ENCODE measurements at regions not wholly inside any gene's neighbourhood (a gene's known extent, or its start where the extent isn't known, plus 50 kb on each side); places are given as distances from the start of the nearest gene placed in this dataset.
A peak's percentile ranks its signal among the peaks of the same experiment; 100 is the strongest.
"Not testable (repeated sequence)": the region's sequence is repeated elsewhere in the genome, so short reads cannot be mapped to it uniquely, and the experiment has no call there.

- DNase-seq (ENCODE audit: low read depth in 2 of 3, low spot score in 2 of 3), result no peak
These were observed 1465.7 kb upstream of the DIAPH2 start for GRCh38 chrX:95218976-95219375.

GRCh38 chrX:95248386-95248785, 1436.3 kb upstream of the DIAPH2 start:
- no peak for DNase-seq (ENCODE audit: low read depth in 2 of 3, low spot score in 2 of 3)

- DNase-seq (ENCODE audit: low read depth in 2 of 3, low spot score in 2 of 3), result no peak
These were observed 1394.2 kb upstream of the DIAPH2 start for GRCh38 chrX:95290455-95290854.

DNA sequence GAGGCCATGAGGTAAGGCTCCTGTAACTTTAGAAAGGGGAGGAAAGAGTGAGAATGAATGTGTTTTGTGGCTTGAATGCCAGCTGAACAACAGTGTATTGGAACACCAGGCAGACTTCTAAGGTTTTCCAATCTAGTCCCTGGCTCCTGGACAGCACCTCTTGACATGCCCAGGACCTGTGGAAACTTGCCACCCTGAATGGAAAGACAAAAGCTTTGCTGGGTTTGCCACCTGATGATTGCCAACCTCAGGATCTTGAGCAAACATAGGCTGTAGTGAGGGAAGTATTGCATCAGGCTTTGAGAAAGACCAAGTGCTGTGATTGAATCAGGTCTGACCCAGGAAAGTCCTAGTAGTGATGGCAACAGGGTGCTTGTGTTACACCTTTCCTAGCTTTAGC, 1393.1 kb upstream of the DIAPH2 start:
- DNase-seq (ENCODE audit: low read depth in 2 of 3, low spot score in 2 of 3), result no peak

- DNase-seq (ENCODE audit: low read depth in 2 of 3, low spot score in 2 of 3), result peak in 1 of 3 donors; percentile 0
These were observed 1365.8 kb upstream of the DIAPH2 start for GRCh38 chrX:95318882-95319281.

DNA sequence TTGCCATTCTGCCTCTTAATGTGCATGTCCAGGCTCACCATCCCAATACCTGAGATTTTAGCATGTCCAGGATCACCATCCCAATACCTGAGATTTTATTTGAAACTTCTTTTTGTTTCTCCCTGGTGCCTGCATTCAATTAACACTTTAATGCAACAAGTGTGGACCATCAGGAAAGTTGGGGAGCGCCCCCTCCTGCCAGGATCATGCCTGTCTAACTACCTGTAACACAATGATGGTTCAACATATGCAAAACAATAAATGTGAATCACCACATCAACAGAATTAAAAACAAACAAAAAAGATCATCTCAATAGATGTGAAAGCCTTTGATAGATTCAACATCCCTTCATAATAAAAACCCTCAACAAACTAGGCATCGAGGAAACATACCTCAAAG, 1359.5 kb upstream of the DIAPH2 start:
- DNase-seq (ENCODE audit: low read depth in 2 of 3, low spot score in 2 of 3), result no peak

DNA sequence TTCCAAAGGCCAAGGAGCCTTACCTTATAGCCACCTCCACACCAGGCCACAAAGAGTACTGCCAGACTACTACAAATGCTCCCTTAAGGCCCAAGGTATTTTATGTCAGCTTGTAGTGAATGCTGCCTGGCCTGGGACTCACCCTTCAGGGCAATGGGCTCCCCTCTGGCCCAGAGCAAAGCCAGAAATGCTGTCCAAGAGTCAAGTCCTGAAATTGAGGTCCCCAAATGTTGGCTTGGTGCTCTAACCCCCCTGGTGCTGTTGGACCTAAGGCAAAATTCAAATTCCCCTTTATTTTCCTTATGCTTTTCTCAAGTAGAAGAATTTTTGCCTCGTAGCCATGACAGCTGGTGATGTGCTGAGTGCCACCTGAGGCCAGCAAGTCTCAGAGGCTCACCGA, 1354.3 kb upstream of the DIAPH2 start:
- DNase-seq (ENCODE audit: low read depth in 2 of 3, low spot score in 2 of 3), result no peak

- DNase-seq (ENCODE audit: low read depth in 2 of 3, low spot score in 2 of 3), result no peak
These were observed 1352.1 kb upstream of the DIAPH2 start for GRCh38 chrX:95332530-95332929.

DNA sequence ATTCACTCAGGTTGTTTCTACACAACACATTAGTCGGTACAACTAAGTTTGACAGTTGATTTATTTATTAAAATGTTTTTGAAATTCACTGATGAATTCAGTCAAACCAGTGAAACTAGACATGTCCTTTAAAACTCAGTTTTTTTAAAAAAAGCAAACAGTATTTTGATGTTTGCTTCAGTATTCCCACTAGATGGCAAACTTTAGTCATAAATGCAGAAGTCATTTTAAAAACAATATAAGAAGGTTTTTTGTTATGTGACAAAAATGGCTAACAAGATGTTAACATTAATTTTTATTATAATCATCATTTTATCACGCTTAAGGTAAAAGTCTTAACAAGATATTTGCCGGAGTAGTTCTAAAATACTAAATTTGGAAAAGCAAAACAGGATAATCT, 1337.8 kb upstream of the DIAPH2 start:
- DNase-seq (ENCODE audit: low read depth in 2 of 3, low spot score in 2 of 3), result peak in 2 of 3 donors; percentile 0

- no peak for DNase-seq (ENCODE audit: low read depth in 2 of 3, low spot score in 2 of 3)
These were observed 1333.7 kb upstream of the DIAPH2 start for GRCh38 chrX:95350774-95351488.

- no peak for DNase-seq (ENCODE audit: low read depth in 2 of 3, low spot score in 2 of 3)
These were observed 1317.4 kb upstream of the DIAPH2 start for GRCh38 chrX:95367286-95367685.

DNA sequence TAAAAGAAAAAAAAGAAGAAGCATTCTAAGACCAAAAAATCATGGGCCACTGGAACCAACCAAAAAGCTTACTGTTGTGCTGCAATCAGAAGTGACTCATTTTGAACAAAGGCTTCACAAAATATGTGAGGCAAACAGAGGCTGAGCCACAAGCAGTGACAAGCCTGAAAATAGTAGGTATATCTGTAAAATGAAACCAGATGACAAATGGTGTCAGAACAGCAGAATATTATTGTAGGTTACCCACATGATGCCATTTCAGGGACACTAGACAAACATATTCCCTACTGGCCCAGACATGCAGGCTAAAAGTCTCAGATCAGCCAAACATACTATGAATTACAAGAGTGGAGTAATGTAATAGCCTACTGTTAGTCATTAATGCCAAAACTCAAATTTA, 1301.8 kb upstream of the DIAPH2 start:
- DNase-seq (ENCODE audit: low read depth in 2 of 3, low spot score in 2 of 3), result no peak

DNA sequence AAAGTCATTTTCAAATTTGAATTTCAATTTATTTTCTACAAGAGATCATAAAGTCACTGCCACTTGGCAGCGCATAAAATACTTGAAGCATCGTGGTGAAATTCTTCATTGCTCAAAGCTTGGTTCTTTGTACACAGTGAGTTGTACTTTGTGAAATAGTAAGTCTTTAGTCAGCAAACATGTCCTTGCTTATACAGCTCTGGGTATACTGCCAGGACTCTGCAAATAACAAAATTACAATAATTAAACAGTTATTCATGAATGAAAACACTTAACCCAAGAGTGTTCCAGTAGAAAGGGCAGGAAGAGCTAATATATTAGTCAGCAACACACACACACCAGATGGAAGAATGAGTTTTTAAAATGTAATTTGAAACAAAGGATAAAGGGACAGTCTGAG, 1300.9 kb upstream of the DIAPH2 start:
- no peak for DNase-seq (ENCODE audit: low read depth in 2 of 3, low spot score in 2 of 3)

DNA sequence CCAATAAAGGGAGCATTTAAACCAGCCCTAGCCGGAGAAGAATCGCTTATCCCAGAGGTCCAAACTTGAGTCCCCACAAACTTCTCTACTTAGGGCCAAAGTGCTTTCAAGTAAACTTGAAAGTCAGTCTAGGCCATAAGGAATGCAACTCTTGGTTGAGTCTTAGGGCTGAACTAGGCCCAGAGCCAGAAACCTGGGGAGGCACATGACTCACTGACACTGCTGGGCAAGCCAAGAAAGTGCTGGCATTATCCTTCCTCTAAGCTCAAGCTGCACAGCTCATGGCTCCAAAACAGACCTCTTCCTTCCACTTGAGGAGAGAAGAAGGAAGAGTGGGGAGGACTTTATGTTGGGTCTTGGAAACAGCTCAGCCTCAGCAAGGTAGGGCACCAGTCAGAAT, 1257.3 kb upstream of the DIAPH2 start:
- no peak for DNase-seq (ENCODE audit: low read depth in 2 of 3, low spot score in 2 of 3)

DNA sequence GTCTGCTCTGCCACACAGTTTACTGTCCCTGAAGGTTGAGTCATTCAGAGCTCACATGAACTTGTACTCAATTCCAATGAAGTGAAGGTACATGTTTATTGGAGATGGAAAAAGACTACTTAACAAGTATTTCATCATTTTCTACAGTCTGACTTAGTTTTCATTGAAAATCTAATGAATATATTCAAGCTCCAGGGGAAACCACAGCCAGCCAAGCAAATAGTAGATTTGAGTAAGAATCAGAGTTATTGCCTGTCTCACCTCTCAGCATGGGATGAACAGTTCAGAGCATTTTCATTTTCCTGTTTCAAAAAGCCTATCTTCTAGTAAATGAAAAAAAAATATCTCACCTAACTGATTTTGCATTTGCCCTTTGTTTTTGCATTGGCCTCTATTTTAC, 1249.4 kb upstream of the DIAPH2 start:
- no peak for DNase-seq (ENCODE audit: low read depth in 2 of 3, low spot score in 2 of 3)

GRCh38 chrX:95441836-95442235, 1242.8 kb upstream of the DIAPH2 start:
- DNase-seq (ENCODE audit: low read depth in 2 of 3, low spot score in 2 of 3), result no peak

DNA sequence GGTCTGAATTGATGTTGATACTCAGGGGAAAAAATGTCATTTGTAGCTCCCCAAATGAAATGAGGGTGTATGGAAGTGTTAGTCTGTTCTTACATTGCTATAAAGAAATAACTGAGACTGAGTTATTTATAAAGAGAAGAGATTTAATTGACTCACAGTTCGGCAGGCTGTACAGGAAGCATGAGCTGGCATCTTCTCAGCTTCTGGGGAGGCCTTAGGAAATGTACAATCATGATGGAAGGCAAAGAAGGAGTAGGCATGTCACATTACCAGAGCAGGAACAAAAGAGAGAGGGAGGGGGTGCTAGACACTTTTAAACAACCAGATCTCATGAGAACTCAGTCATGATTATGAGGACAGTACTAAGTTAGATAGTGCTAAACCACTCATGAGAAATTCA, 1199.9 kb upstream of the DIAPH2 start:
- no peak for DNase-seq (ENCODE audit: low read depth in 2 of 3, low spot score in 2 of 3)

DNA sequence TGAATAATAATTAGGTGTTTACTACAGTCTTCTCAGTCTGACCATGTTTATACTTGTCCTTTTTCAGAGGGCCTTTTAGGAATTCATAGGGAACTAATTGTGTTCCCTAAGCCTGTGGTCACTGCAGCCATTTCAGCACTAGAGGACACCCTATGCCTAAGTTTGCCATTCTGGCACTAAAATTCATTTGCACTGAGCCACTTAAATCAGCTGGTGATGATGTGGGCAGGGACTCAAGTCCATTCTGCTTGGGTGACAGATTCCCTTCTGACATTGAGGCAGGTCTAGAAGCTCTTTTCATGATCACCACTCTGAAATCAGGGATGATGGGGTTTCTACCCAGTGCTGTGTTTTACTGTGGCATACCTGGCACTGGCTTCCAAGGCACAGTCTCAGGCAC, 1178.9 kb upstream of the DIAPH2 start:
- DNase-seq (ENCODE audit: low read depth in 2 of 3, low spot score in 2 of 3), result no peak

DNA sequence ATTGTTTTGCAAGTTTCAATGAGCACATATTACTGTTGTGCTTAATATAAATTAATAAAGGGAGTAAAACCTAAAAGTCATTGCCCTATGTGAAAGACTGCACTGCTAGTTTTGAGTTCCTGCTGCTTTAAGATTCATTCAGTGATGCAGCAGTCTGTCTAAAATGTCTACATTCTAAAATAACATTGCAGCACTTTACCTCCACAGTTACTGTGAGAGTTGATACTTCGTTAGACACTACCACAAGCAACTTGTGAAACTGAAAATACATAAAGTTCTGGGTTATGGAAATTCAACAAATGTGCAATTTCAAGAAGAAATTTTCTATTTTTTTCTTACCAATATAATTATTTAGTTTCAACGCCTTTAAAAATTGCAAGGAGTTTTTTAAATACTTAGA, 1175.2 kb upstream of the DIAPH2 start:
- DNase-seq (ENCODE audit: low read depth in 2 of 3, low spot score in 2 of 3), result no peak

DNA sequence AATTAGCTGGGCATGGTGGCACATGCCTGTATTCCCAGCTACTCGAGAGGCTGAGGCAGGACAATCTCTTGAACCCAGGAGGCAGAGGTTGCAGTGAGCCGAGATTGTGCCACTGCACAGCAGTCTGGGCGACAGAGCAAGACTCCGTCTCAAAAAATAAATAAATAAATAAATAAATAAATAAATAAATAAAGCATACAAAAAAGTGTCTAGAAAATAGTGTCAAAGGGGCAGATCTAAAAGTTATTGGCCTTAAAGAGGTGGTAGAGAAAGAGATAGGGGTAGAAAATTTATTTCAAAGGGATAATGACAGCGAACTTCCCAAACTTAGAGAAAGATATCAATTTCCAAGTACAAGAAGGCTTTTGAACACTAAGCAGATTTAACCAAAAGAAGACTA, 1160.6 kb upstream of the DIAPH2 start:
- DNase-seq (ENCODE audit: low read depth in 2 of 3, low spot score in 2 of 3), result not testable (repeated sequence)

- no peak for DNase-seq (ENCODE audit: low read depth in 2 of 3, low spot score in 2 of 3)
These were observed 1148.5 kb upstream of the DIAPH2 start for GRCh38 chrX:95536111-95536510.

- no peak for DNase-seq (ENCODE audit: low read depth in 2 of 3, low spot score in 2 of 3)
These were observed 1148.0 kb upstream of the DIAPH2 start for GRCh38 chrX:95536661-95537060.

- no peak for DNase-seq (ENCODE audit: low read depth in 2 of 3, low spot score in 2 of 3)
These were observed 1145.6 kb upstream of the DIAPH2 start for GRCh38 chrX:95539041-95539440.

Measured in hematopoietic multipotent progenitor cell (in vitro differentiated cells).